ENCODE measurements at regions not wholly inside any gene's neighbourhood (a gene's known extent, or its start where the extent isn't known, plus 50 kb on each side); places are given as distances from the start of the nearest gene placed in this dataset.

DNA sequence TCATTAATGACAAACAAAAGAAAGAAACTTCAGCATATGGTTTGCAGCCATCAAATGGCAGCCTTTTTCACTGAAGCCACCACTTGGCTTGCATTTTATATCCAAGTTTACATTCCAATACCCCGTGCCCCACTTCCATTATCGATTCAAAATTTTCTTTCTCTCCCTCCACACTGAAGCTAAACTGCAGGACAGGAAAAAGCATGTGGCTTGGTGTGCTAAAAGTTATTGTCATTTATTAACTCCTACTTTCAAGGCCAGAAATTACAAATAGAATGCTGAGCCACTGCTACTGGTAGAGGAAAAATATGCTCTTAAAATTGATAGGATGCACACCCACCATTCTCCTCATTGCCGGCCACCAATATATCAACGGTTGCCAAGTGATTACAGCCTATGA, 351.6 kb upstream of the DUSP10 start:
- H3K4me2 ChIP-seq (ENCODE audit: low read depth, low read length) = no peak overlapping the region
- no peak overlapping the region for H3K4me3 ChIP-seq (ENCODE audit: low read length)
- no peaks in the 10 kb centered on the region for H3K79me2 ChIP-seq (ENCODE audit: low read length)
- H3K9me2 ChIP-seq (replicated peaks; ENCODE audit: insufficient read depth, low read length) = no peaks in the 10 kb centered on the region
- H2AFZ ChIP-seq (ENCODE audit: low read length) = no peak overlapping the region
- no peak overlapping the region for H3K9ac ChIP-seq (ENCODE audit: low read length)
- DNase-seq = no peak
- H3K4me1 ChIP-seq (ENCODE audit: low read length) = no peaks in the 10 kb centered on the region
- H3K27ac ChIP-seq (ENCODE audit: low read length) = no peak overlapping the region
- H3K9me3 ChIP-seq (replicated peaks; ENCODE audit: insufficient read depth, low read length) = no peaks in the 10 kb centered on the region
- TF ChIP-seq EZH2 (optimal IDR thresholded peaks at IDR 0.05; ENCODE audit: low read depth, low read length) = no peak
- H3K36me3 ChIP-seq (replicated peaks; ENCODE audit: insufficient read depth, low read length) = no peaks in the 10 kb centered on the region
- H3F3A ChIP-seq (ENCODE audit: insufficient read depth, low read length) = no peaks in the 10 kb centered on the region
- H3K27me3 ChIP-seq (replicated peaks; ENCODE audit: insufficient read depth, low read length) = no peaks in the 10 kb centered on the region
- H4K20me1 ChIP-seq (ENCODE audit: insufficient read depth, low read length) = no peaks in the 10 kb centered on the region

GRCh38 chr1:222090103-222090502, 348.2 kb upstream of the DUSP10 start:
- Histone ChIP-seq H4K20me1 (ENCODE audit: insufficient read depth, low read length) (no peaks in the 10 kb centered on the region), H3K9me3 (replicated peaks; ENCODE audit: insufficient read depth, low read length) (no peaks in the 10 kb centered on the region), H3K27me3 (replicated peaks; ENCODE audit: insufficient read depth, low read length) (no peaks in the 10 kb centered on the region), H3K9ac (ENCODE audit: low read length) (no peak overlapping the region), H3K9me2 (replicated peaks; ENCODE audit: insufficient read depth, low read length) (no peaks in the 10 kb centered on the region), H3K27ac (ENCODE audit: low read length) (no peak overlapping the region), H3K79me2 (ENCODE audit: low read length) (no peaks in the 10 kb centered on the region), H2AFZ (ENCODE audit: low read length) (no peak overlapping the region), H3K4me2 (ENCODE audit: low read depth, low read length) (no peak overlapping the region), H3K4me1 (ENCODE audit: low read length) (no peaks in the 10 kb centered on the region), H3K36me3 (replicated peaks; ENCODE audit: insufficient read depth, low read length) (no peaks in the 10 kb centered on the region), H3F3A (ENCODE audit: insufficient read depth, low read length) (no peaks in the 10 kb centered on the region), H3K4me3 (ENCODE audit: low read length) (no peak overlapping the region)
- DNase-seq = no peak
- no peak for TF ChIP-seq EZH2phosphoT487 (IDR thresholded peaks at IDR 0.05; ENCODE audit: low read length)
- TF ChIP-seq, protein P1, sequence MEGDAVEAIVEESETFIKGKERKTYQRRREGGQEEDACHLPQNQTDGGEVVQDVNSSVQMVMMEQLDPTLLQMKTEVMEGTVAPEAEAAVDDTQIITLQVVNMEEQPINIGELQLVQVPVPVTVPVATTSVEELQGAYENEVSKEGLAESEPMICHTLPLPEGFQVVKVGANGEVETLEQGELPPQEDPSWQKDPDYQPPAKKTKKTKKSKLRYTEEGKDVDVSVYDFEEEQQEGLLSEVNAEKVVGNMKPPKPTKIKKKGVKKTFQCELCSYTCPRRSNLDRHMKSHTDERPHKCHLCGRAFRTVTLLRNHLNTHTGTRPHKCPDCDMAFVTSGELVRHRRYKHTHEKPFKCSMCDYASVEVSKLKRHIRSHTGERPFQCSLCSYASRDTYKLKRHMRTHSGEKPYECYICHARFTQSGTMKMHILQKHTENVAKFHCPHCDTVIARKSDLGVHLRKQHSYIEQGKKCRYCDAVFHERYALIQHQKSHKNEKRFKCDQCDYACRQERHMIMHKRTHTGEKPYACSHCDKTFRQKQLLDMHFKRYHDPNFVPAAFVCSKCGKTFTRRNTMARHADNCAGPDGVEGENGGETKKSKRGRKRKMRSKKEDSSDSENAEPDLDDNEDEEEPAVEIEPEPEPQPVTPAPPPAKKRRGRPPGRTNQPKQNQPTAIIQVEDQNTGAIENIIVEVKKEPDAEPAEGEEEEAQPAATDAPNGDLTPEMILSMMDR (IDR thresholded peaks at IDR 0.05; ENCODE audit: low read length) = no peak
- TF ChIP-seq EZH2 (optimal IDR thresholded peaks at IDR 0.05; ENCODE audit: low read depth, low read length) = no peak

DNA sequence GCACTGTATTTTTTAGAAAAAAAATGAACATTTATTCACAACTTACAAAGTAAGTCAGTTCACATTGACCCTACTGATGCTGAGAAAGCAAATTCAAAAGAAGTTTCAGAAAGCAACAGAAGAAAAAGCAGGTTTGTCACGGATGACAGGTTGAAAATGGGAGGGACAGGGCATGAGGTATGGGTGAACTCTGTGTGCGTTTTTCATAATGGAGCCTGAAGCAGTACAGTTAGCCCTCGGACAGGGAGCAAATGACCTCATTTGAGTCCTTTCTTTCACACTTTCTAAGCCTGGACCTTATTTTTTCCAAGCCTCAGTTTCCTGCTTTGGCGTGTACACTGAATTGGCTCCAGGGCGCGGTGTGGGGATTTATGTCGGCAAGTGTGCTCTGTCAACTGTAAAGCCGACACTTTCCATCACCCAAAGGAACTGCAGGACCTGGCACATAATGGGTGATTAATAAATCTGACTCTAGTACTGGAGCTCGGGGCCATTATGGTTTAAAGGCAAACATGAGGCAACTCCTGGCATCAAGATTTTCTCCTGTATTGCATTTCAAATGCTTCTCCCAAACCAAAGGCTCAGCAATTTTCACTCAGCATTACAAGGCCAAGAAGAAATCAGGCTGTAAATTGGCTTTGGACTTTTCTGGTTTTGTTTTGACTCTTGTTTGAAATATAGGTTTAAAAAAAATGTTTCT, 345.5 kb upstream of the DUSP10 start:
- H3K36me3 ChIP-seq (replicated peaks; ENCODE audit: insufficient read depth, low read length) = no peaks in the 10 kb centered on the region
- H3K4me1 ChIP-seq (ENCODE audit: low read length) = no peaks in the 10 kb centered on the region
- DNase-seq = no peak
- H3K4me2 ChIP-seq (ENCODE audit: low read depth, low read length) = no peak overlapping the region
- H4K20me1 ChIP-seq (ENCODE audit: insufficient read depth, low read length) = no peaks in the 10 kb centered on the region
- no peaks in the 10 kb centered on the region for H3K79me2 ChIP-seq (ENCODE audit: low read length)
- H3K9me3 ChIP-seq (replicated peaks; ENCODE audit: insufficient read depth, low read length) = no peaks in the 10 kb centered on the region
- no peaks in the 10 kb centered on the region for H3K27me3 ChIP-seq (replicated peaks; ENCODE audit: insufficient read depth, low read length)
- no peaks in the 10 kb centered on the region for H3F3A ChIP-seq (ENCODE audit: insufficient read depth, low read length)
- no peak overlapping the region for H3K9ac ChIP-seq (ENCODE audit: low read length)
- TF ChIP-seq, protein P1 (IDR thresholded peaks at IDR 0.05; ENCODE audit: low read length) = no peak
- no peak for TF ChIP-seq EZH2 (optimal IDR thresholded peaks at IDR 0.05; ENCODE audit: low read depth, low read length)
- no peak for TF ChIP-seq EZH2phosphoT487 (IDR thresholded peaks at IDR 0.05; ENCODE audit: low read length)
- no peak overlapping the region for H3K27ac ChIP-seq (ENCODE audit: low read length)
- no peak overlapping the region for H3K4me3 ChIP-seq (ENCODE audit: low read length)
- no peaks in the 10 kb centered on the region for H3K9me2 ChIP-seq (replicated peaks; ENCODE audit: insufficient read depth, low read length)
- H2AFZ ChIP-seq (ENCODE audit: low read length) = no peak overlapping the region

GRCh38 chr1:222084996-222085395, 343.1 kb upstream of the DUSP10 start:
- Histone ChIP-seq H3K4me1 (ENCODE audit: low read length) (no peaks in the 10 kb centered on the region), H3K4me2 (ENCODE audit: low read depth, low read length) (no peak overlapping the region), H3K27me3 (replicated peaks; ENCODE audit: insufficient read depth, low read length) (no peaks in the 10 kb centered on the region), H3F3A (ENCODE audit: insufficient read depth, low read length) (no peaks in the 10 kb centered on the region), H3K9me2 (replicated peaks; ENCODE audit: insufficient read depth, low read length) (no peaks in the 10 kb centered on the region), H3K9me3 (replicated peaks; ENCODE audit: insufficient read depth, low read length) (no peaks in the 10 kb centered on the region), H3K4me3 (ENCODE audit: low read length) (no peak overlapping the region), H3K9ac (ENCODE audit: low read length) (no peak overlapping the region), H3K36me3 (replicated peaks; ENCODE audit: insufficient read depth, low read length) (no peaks in the 10 kb centered on the region), H4K20me1 (ENCODE audit: insufficient read depth, low read length) (no peaks in the 10 kb centered on the region), H3K79me2 (ENCODE audit: low read length) (no peaks in the 10 kb centered on the region), H2AFZ (ENCODE audit: low read length) (no peak overlapping the region), H3K27ac (ENCODE audit: low read length) (no peak overlapping the region)
- TF ChIP-seq EZH2 (optimal IDR thresholded peaks at IDR 0.05; ENCODE audit: low read depth, low read length) (no peak), EZH2phosphoT487 (IDR thresholded peaks at IDR 0.05; ENCODE audit: low read length) (no peak)
- TF ChIP-seq, protein P1 (IDR thresholded peaks at IDR 0.05; ENCODE audit: low read length) = no peak
- DNase-seq = no peak
